ENCODE measurements at regions not wholly inside any gene's neighbourhood (a gene's known extent, or its start where the extent isn't known, plus 50 kb on each side); places are given as distances from the start of the nearest gene placed in this dataset.

GRCh38 chr12:115898670-115899069, 378.8 kb downstream of the MED13L start:
- H3K9me3 Mint-ChIP-seq (ENCODE audit: unreplicated experiment): peaks cover 6% of the 10 kb centered on the region
- H3K4me3 Mint-ChIP-seq (ENCODE audit: unreplicated experiment): no peak overlapping the region
- no peak for TF ChIP-seq CTCF (IDR thresholded peaks at IDR 0.05; ENCODE audit: unreplicated experiment)
- CTCF ChIA-PET: interaction anchor here (1.0 to 1.7 kb wide), 2 partner anchors 17 to 18 kb away, joined by 3 to 4 read pairs; no protein-coding TSS in a partner anchor
- DNase-seq (ENCODE audit: unreplicated experiment): no peak
- intact Hi-C loops (cut with micrococcal nuclease): no loop called here
- H3K36me3 Mint-ChIP-seq (ENCODE audit: insufficient read depth, unreplicated experiment): no peaks in the 10 kb centered on the region
- H3K27me3 Mint-ChIP-seq (ENCODE audit: insufficient read depth, unreplicated experiment): peaks cover 66% of the 10 kb centered on the region
- no TSS peak for BruUV-seq (replicated peaks)
- no peaks in the 10 kb centered on the region for H3K4me1 Mint-ChIP-seq (ENCODE audit: insufficient read depth, unreplicated experiment)
- POLR2A ChIA-PET: no interaction called here
- no peak overlapping the region for H3K27ac Mint-ChIP-seq (ENCODE audit: low read depth, unreplicated experiment)

- CTCF ChIA-PET: interaction anchor here (1.0 kb wide), 1 partner anchor 19 kb away, joined by 3 read pairs; no protein-coding TSS in a partner anchor
- Mint-ChIP-seq H3K4me1 (ENCODE audit: insufficient read depth, unreplicated experiment) (no peaks in the 10 kb centered on the region), H3K27ac (ENCODE audit: low read depth, unreplicated experiment) (no peak overlapping the region), H3K36me3 (ENCODE audit: insufficient read depth, unreplicated experiment) (no peaks in the 10 kb centered on the region), H3K27me3 (ENCODE audit: insufficient read depth, unreplicated experiment) (peaks cover 66% of the 10 kb centered on the region), H3K9me3 (ENCODE audit: unreplicated experiment) (no peaks in the 10 kb centered on the region), H3K4me3 (ENCODE audit: unreplicated experiment) (no peak overlapping the region)
- no TSS peak for BruUV-seq (replicated peaks)
- no peak for DNase-seq (ENCODE audit: unreplicated experiment)
- TF ChIP-seq CTCF (IDR thresholded peaks at IDR 0.05; ENCODE audit: unreplicated experiment): no peak
- POLR2A ChIA-PET: no interaction called here
- intact Hi-C loops (cut with micrococcal nuclease): no loop called here
These were observed 379.8 kb downstream of the MED13L start for GRCh38 chr12:115897729-115898128.

- BruUV-seq (replicated peaks): no TSS peak
- H3K27ac Mint-ChIP-seq (ENCODE audit: low read depth, unreplicated experiment): no peak overlapping the region
- H3K4me1 Mint-ChIP-seq (ENCODE audit: insufficient read depth, unreplicated experiment): no peaks in the 10 kb centered on the region
- intact Hi-C loops (cut with micrococcal nuclease): no loop called here
- H3K9me3 Mint-ChIP-seq (ENCODE audit: unreplicated experiment): no peaks in the 10 kb centered on the region
- no peaks in the 10 kb centered on the region for H3K36me3 Mint-ChIP-seq (ENCODE audit: insufficient read depth, unreplicated experiment)
- TF ChIP-seq CTCF (IDR thresholded peaks at IDR 0.05; ENCODE audit: unreplicated experiment): peak; percentile 29
- ChIA-PET CTCF (interaction anchor here (1.0 to 1.3 kb wide), 2 partner anchors 9 to 14 kb away, joined by 3 to 6 read pairs; no protein-coding TSS in a partner anchor), POLR2A (interaction anchor here (0.6 kb wide), 1 partner anchor 351 kb away, joined by 4 read pairs; no protein-coding TSS in a partner anchor)
- DNase-seq (ENCODE audit: unreplicated experiment): peak; percentile 25
- no peak overlapping the region for H3K4me3 Mint-ChIP-seq (ENCODE audit: unreplicated experiment)
- H3K27me3 Mint-ChIP-seq (ENCODE audit: insufficient read depth, unreplicated experiment): peaks cover 44% of the 10 kb centered on the region
These were observed 382.2 kb downstream of the MED13L start for GRCh38 chr12:115895247-115895646.

GRCh38 chr12:115891556-115892164, 385.8 kb downstream of the MED13L start:
- no TSS peak for BruUV-seq (replicated peaks)
- H3K27ac Mint-ChIP-seq (ENCODE audit: low read depth, unreplicated experiment): no peak overlapping the region

More at GRCh38 chr12:115891556-115892164, 385.8 kb downstream of the MED13L start:
- ChIA-PET CTCF (interaction anchor here (0.6 to 1.6 kb wide), 3 partner anchors 13 to 119 kb away, joined by 3 to 5 read pairs (median 3); no protein-coding TSS in a partner anchor), POLR2A (no interaction called here)
- no peak for TF ChIP-seq CTCF (IDR thresholded peaks at IDR 0.05; ENCODE audit: unreplicated experiment)
- peaks cover 24% of the 10 kb centered on the region for H3K27me3 Mint-ChIP-seq (ENCODE audit: insufficient read depth, unreplicated experiment)
- no peaks in the 10 kb centered on the region for H3K9me3 Mint-ChIP-seq (ENCODE audit: unreplicated experiment)
- H3K4me1 Mint-ChIP-seq (ENCODE audit: insufficient read depth, unreplicated experiment): peaks cover 5% of the 10 kb centered on the region
- intact Hi-C loops (cut with micrococcal nuclease): no loop called here
- no peak for DNase-seq (ENCODE audit: unreplicated experiment)
- no peaks in the 10 kb centered on the region for H3K36me3 Mint-ChIP-seq (ENCODE audit: insufficient read depth, unreplicated experiment)
- no peak overlapping the region for H3K4me3 Mint-ChIP-seq (ENCODE audit: unreplicated experiment)
